ENCODE measurements at regions not wholly inside any gene's neighbourhood (a gene's known extent, or its start where the extent isn't known, plus 50 kb on each side); places are given as distances from the start of the nearest gene placed in this dataset.

- TF ChIP-seq GATA1 (IDR thresholded peaks at IDR 0.05; ENCODE audit: low read depth, low read length) (no peak), POLR2A (IDR thresholded peaks at IDR 0.05; ENCODE audit: low read length) (no peak)
These were observed 120.2 kb upstream of the KCNE2 start for GRCh38 chr21:34243562-34243961.

Measured in erythroblast (primary cell).